Kidney epithelial cell (primary cell): ENCODE measurements at regions not wholly inside any gene's neighbourhood (a gene's known extent, or its start where the extent isn't known, plus 50 kb on each side); places are given as distances from the start of the nearest gene placed in this dataset.

ENCODE experiments used
- DNase-seq: peaks from one replicate; pipeline ENCODE4 v3.0.0-alpha.2; 2010; ENCODE audit warnings: low read depth
- H3K27me3 ChIP-seq: 2 replicates; pipeline ENCODE4 v1.6.0; 2011; ENCODE audit warnings: low read length; ENCODE audit not compliant: control insufficient read depth, insufficient read depth
- H3K36me3 ChIP-seq: 2 replicates; pipeline ENCODE4 v1.5.1; 2011; ENCODE audit warnings: low read length; ENCODE audit not compliant: control insufficient read depth, insufficient read depth
- H3K4me3 ChIP-seq: 2 replicates; pipeline ENCODE4 v1.5.1; 2011; ENCODE audit warnings: low read depth, mild to moderate bottlenecking, control low read depth, low read length
- CTCF ChIP-seq: IDR thresholded peaks from 2 replicates; pipeline ENCODE4 v1.5.1; 2011; ENCODE audit warnings: mild to moderate bottlenecking, moderate library complexity, low read length, control low read depth, inconsistent platforms; ENCODE audit not compliant: insufficient read depth, poor library complexity, severe bottlenecking

GRCh38 chr6:90709431-90709996 is 122.6 kb upstream of the MAP3K7 start:
- H3K27me3 ChIP-seq, result no peaks in the 10 kb centered on the region
- DNase-seq, result no peak
- H3K4me3 ChIP-seq, result no peak overlapping the region
- H3K36me3 ChIP-seq, result no peaks in the 10 kb centered on the region
- TF ChIP-seq CTCF, result no peak

GRCh38 chr6:90708206-90708737 is 121.4 kb upstream of the MAP3K7 start:
- Histone ChIP-seq H3K36me3 (no peaks in the 10 kb centered on the region), H3K27me3 (no peaks in the 10 kb centered on the region), H3K4me3 (no peak overlapping the region)
- TF ChIP-seq CTCF, result no peak
- no peak for DNase-seq

GRCh38 chr6:90707246-90707645 is 120.4 kb upstream of the MAP3K7 start:
- H3K4me3 ChIP-seq, result no peak overlapping the region
- H3K36me3 ChIP-seq, result no peaks in the 10 kb centered on the region
- no peak for DNase-seq
- no peak for TF ChIP-seq CTCF
- no peaks in the 10 kb centered on the region for H3K27me3 ChIP-seq

- Histone ChIP-seq H3K27me3 (no peaks in the 10 kb centered on the region), H3K4me3 (no peak overlapping the region), H3K36me3 (no peaks in the 10 kb centered on the region)
- DNase-seq, result no peak
- TF ChIP-seq CTCF, result no peak
Measured at GRCh38 chr6:90703336-90703735, 116.5 kb upstream of the MAP3K7 start.

GRCh38 chr6:90701926-90702325 is 115.1 kb upstream of the MAP3K7 start:
- H3K4me3 ChIP-seq, result no peak overlapping the region
- TF ChIP-seq CTCF, result no peak
- no peaks in the 10 kb centered on the region for H3K36me3 ChIP-seq
- H3K27me3 ChIP-seq, result no peaks in the 10 kb centered on the region
- DNase-seq, result no peak

- no peak for TF ChIP-seq CTCF
Measured at GRCh38 chr6:90701146-90701781, 114.4 kb upstream of the MAP3K7 start.

More at GRCh38 chr6:90701146-90701781, 114.4 kb upstream of the MAP3K7 start:
- no peak overlapping the region for H3K4me3 ChIP-seq
- H3K36me3 ChIP-seq, result no peaks in the 10 kb centered on the region
- no peak for DNase-seq
- no peaks in the 10 kb centered on the region for H3K27me3 ChIP-seq
